ENCODE measurements at regions not wholly inside any gene's neighbourhood (a gene's known extent, or its start where the extent isn't known, plus 50 kb on each side); places are given as distances from the start of the nearest gene placed in this dataset.

- DNase-seq = no peak
Measured at GRCh38 chr7:128168667-128169210, 72.3 kb upstream of the LEP start.

GRCh38 chr7:128170461-128170860, 70.6 kb upstream of the LEP start:
- DNase-seq = no peak

GRCh38 chr7:128171342-128171918, 69.6 kb upstream of the LEP start:
- DNase-seq = no peak

- DNase-seq = no peak
Measured at GRCh38 chr7:128172151-128172550, 68.9 kb upstream of the LEP start.

GRCh38 chr7:128172963-128173362, 68.1 kb upstream of the LEP start:
- DNase-seq = no peak

- no peak for DNase-seq
Measured at GRCh38 chr7:128174386-128174785, 66.7 kb upstream of the LEP start.

GRCh38 chr7:128176696-128177095, 64.4 kb upstream of the LEP start:
- no peak for DNase-seq

GRCh38 chr7:128177768-128178550, 63.1 kb upstream of the LEP start:
- no peak for DNase-seq

GRCh38 chr7:128178611-128179010, 62.5 kb upstream of the LEP start:
- DNase-seq = no peak

- DNase-seq = no peak
Measured at GRCh38 chr7:128188396-128189230, 52.5 kb upstream of the LEP start.

GRCh38 chr7:128189231-128189930, 51.7 kb upstream of the LEP start:
- no peak for DNase-seq

GRCh38 chr7:128190051-128190647, 50.9 kb upstream of the LEP start:
- no peak for DNase-seq

- no peak for DNase-seq
Measured at GRCh38 chr7:128191136-128191844, 49.8 kb upstream of the LEP start.
